ENCODE measurements at regions not wholly inside any gene's neighbourhood (a gene's known extent, or its start where the extent isn't known, plus 50 kb on each side); places are given as distances from the start of the nearest gene placed in this dataset.

DNA sequence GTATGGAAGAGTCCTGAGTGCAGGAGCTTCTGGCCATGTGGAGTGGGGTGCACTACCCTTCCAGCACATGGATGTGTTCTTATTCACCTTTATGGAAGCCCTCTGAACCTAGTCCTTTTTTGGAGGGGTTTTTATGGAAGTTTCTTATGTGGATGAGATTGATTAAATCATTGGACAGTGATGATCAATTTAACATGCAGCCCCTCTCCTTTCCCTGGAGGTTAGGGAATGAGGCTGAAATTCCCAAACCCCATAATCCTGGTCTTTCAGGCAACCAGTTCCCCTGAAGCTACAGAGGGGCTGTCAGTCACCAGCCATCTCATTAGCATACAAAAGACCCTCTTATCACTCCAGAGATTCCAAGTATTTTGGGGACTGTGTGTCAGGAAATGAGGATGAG is 183.9 kb upstream of the MAP3K7 start:
- Histone ChIP-seq H2BK5ac (ENCODE audit: low read depth, low read length) (no peak overlapping the region), H3K23me2 (ENCODE audit: low read depth, low read length) (no peaks in the 10 kb centered on the region), H2AK5ac (ENCODE audit: low read depth, low read length) (no peak overlapping the region), H3K18ac (ENCODE audit: extremely low read depth, low read length) (no peak overlapping the region), H3K79me1 (ENCODE audit: low read depth, low read length) (no peaks in the 10 kb centered on the region), H3K27ac (ENCODE audit: low read depth, low read length) (no peak overlapping the region), H3K79me2 (ENCODE audit: control insufficient read depth in 1 of 2, insufficient read depth in 2 of 2, low read length in 2 of 2) (no peaks in the 10 kb centered on the region), H3K4me1 (replicated peaks in 1 of 4; ENCODE audit: control insufficient read depth in 3 of 4, insufficient read depth in 4 of 4, low read length in 3 of 4) (no peaks in the 10 kb centered on the region), H4K91ac (replicated peaks; ENCODE audit: insufficient read length, low read length) (no peak overlapping the region), H3K9me3 (ENCODE audit: insufficient read depth in 2 of 2, low read depth in 1 of 2, low read length in 1 of 2) (no peaks in the 10 kb centered on the region), H4K20me1 (replicated peaks in 1 of 2; ENCODE audit: control insufficient read depth in 1 of 2, insufficient read depth in 2 of 2, low read length in 2 of 2) (no peaks in the 10 kb centered on the region), H3K56ac (replicated peaks; ENCODE audit: insufficient read length, low read depth, low read length) (no peak overlapping the region), H3K4ac (replicated peaks; ENCODE audit: insufficient read length, low read depth, low read length) (no peak overlapping the region), H3K14ac (ENCODE audit: insufficient read length) (no peak overlapping the region), H2BK20ac (ENCODE audit: low read length) (no peak overlapping the region), H4K8ac (ENCODE audit: extremely low read depth, insufficient read depth, low read length) (no peak overlapping the region), H3K4me2 (ENCODE audit: insufficient read depth in 1 of 2, low read depth in 2 of 2, low read length in 2 of 2) (no peak overlapping the region), H4K5ac (ENCODE audit: insufficient read length, low read depth, low read length) (no peak overlapping the region), H2AFZ (ENCODE audit: low read length) (0 out of 2 replicates have a peak overlapping the region, but pooled peaks have one; percentile 6), H2BK15ac (ENCODE audit: low read length) (no peak overlapping the region), H3K36me3 (ENCODE audit: control insufficient read depth in 2 of 4, insufficient read depth in 4 of 4, low read length in 3 of 4) (no peaks in the 10 kb centered on the region), H3K4me3 (ENCODE audit: extremely low read depth in 1 of 4, insufficient read depth in 2 of 4, low read depth in 3 of 4, low read length in 4 of 4) (no peak overlapping the region), H3K23ac (ENCODE audit: insufficient read length) (no peak overlapping the region), H3K9ac (replicated peaks in 1 of 4; ENCODE audit: extremely low read depth in 1 of 4, low read depth in 3 of 4, low read length in 3 of 4) (no peak overlapping the region), H3K27me3 (replicated peaks in 1 of 4; ENCODE audit: control insufficient read depth in 3 of 4, extremely low read depth in 1 of 4, insufficient read depth in 3 of 4, low read length in 3 of 4) (no peaks in the 10 kb centered on the region), H2BK120ac (replicated peaks; ENCODE audit: low read depth, low read length) (no peak overlapping the region), H2BK12ac (ENCODE audit: low read depth, low read length) (no peak overlapping the region)
- ChIA-PET CTCF (ENCODE audit: partially characterized antibody) (interaction anchor here (1.0 kb wide), 1 partner anchor 11 kb away, joined by 4 read pairs; no protein-coding TSS in a partner anchor), POLR2A (ENCODE audit: partially characterized antibody) (no interaction called here)
- DNase-seq (ENCODE audit: low read depth in 1 of 2, low spot score in 2 of 2) = no peak
- no peak for FAIRE-seq
- no peak for TF ChIP-seq CREB1 (IDR thresholded peaks at IDR 0.05)
- no peak for TF ChIP-seq KDM1A (IDR thresholded peaks at IDR 0.05; ENCODE audit: borderline replicate concordance, low read length)
- TF ChIP-seq FOSL1 (IDR thresholded peaks at IDR 0.05; ENCODE audit: insufficient read depth, low read depth, low read length) = no peak
- TF ChIP-seq, protein P1, sequence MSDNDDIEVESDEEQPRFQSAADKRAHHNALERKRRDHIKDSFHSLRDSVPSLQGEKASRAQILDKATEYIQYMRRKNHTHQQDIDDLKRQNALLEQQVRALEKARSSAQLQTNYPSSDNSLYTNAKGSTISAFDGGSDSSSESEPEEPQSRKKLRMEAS (IDR thresholded peaks at IDR 0.05) = no peak
- no peak for TF ChIP-seq POU5F1 (IDR thresholded peaks at IDR 0.05; ENCODE audit: low read depth, low read length)
- no peak for TF ChIP-seq SUZ12 (IDR thresholded peaks at IDR 0.05; ENCODE audit: low read length)

Data from H1 (cell line).